C4-2B (cell line): ENCODE measurements at regions not wholly inside any gene's neighbourhood (a gene's known extent, or its start where the extent isn't known, plus 50 kb on each side); places are given as distances from the start of the nearest gene placed in this dataset.

ENCODE experiments used
- H3K27ac ChIP-seq: fragments of 450-650 bp; 2 replicates; pipeline ENCODE4 v1.5.1; 2017
- CTCF ChIP-seq: fragments of 450-650 bp; conservative IDR thresholded peaks from 2 replicates; pipeline ENCODE4 v1.5.1; 2017; ENCODE audit warnings: mild to moderate bottlenecking
- ZFX ChIP-seq: fragments of 450-650 bp; IDR thresholded peaks from 2 replicates; pipeline ENCODE4 v1.6.1; 2017

- TF ChIP-seq CTCF (no peak), ZFX (no peak)
- no peak overlapping the region for H3K27ac ChIP-seq
Observed at GRCh38 chr6:139951172-139951571, 576.7 kb upstream of the CITED2 start.

GRCh38 chr6:139944976-139945375, 570.5 kb upstream of the CITED2 start:
- no peak overlapping the region for H3K27ac ChIP-seq
- TF ChIP-seq CTCF = no peak
- TF ChIP-seq ZFX = no peak

GRCh38 chr6:139944131-139944530, 569.7 kb upstream of the CITED2 start:
- TF ChIP-seq CTCF = no peak
- no peak for TF ChIP-seq ZFX
- H3K27ac ChIP-seq = no peak overlapping the region

GRCh38 chr6:139943391-139943790, 568.9 kb upstream of the CITED2 start:
- TF ChIP-seq ZFX = no peak
- TF ChIP-seq CTCF = no peak
- H3K27ac ChIP-seq = no peak overlapping the region

- TF ChIP-seq ZFX = no peak
- no peak for TF ChIP-seq CTCF
- H3K27ac ChIP-seq = no peak overlapping the region
Observed at GRCh38 chr6:139942331-139942730, 567.9 kb upstream of the CITED2 start.

- H3K27ac ChIP-seq = no peak overlapping the region
- TF ChIP-seq ZFX (no peak), CTCF (no peak)
Observed at GRCh38 chr6:139941826-139942225, 567.4 kb upstream of the CITED2 start.

- TF ChIP-seq CTCF (no peak), ZFX (no peak)
- no peak overlapping the region for H3K27ac ChIP-seq
Observed at GRCh38 chr6:139940741-139941729, 566.6 kb upstream of the CITED2 start.
